GM23338 (cell line): ENCODE measurements at regions not wholly inside any gene's neighbourhood (a gene's known extent, or its start where the extent isn't known, plus 50 kb on each side); places are given as distances from the start of the nearest gene placed in this dataset.

Experiments
- ATAC-seq: fragments of 200-7000 bp; cut with Tn5 transposase; 3 replicates; pipeline ENCODE4 v1.9.1; 2020
- DNase-seq: peaks from one replicate; pipeline ENCODE4 v3.0.0-alpha.2; 2015; ENCODE audit warnings: low spot score
- H2AFZ ChIP-seq: fragments of 200-600 bp; sonication (generic); 2 replicates; pipeline ENCODE4 v1.8.0; 2016; ENCODE audit warnings: antibody characterized with exemption, mild to moderate bottlenecking, moderate library complexity
- H3F3A ChIP-seq: fragments of 200-600 bp; sonication (generic); replicated peaks from 2 replicates; pipeline ENCODE4 v1.8.0; 2017; ENCODE audit warnings: antibody characterized with exemption, mixed run types, low read depth
- H3K27ac ChIP-seq: fragments of 200-600 bp; sonication (generic); 2 replicates; pipeline ENCODE4 v1.6.1; 2016; ENCODE audit warnings: low read depth
- H3K27me3 ChIP-seq: fragments of 200-600 bp; sonication (generic); 2 replicates; pipeline ENCODE4 v1.8.0; 2016; ENCODE audit warnings: mild to moderate bottlenecking, mixed run types, moderate library complexity; ENCODE audit not compliant: insufficient read depth
- H3K36me3 ChIP-seq: fragments of 200-600 bp; sonication (generic); 2 replicates; pipeline ENCODE4 v1.8.0; 2016; ENCODE audit warnings: mild to moderate bottlenecking; ENCODE audit not compliant: insufficient read depth
- H3K4me1 ChIP-seq: fragments of 200-600 bp; sonication (generic); 2 replicates; pipeline ENCODE4 v1.8.0; 2016; ENCODE audit warnings: mild to moderate bottlenecking, moderate library complexity; ENCODE audit not compliant: insufficient read depth
- H3K4me2 ChIP-seq: fragments of 200-600 bp; sonication (generic); 2 replicates; pipeline ENCODE4 v1.7.1; 2017; ENCODE audit warnings: mixed run types
- H3K4me3 ChIP-seq: fragments of 200-600 bp; sonication (generic); 2 replicates; pipeline ENCODE4 v1.6.1; 2016; ENCODE audit warnings: mixed run types
- H3K79me2 ChIP-seq: fragments of 200-600 bp; sonication (generic); replicated peaks from 2 replicates; pipeline ENCODE4 v1.8.0; 2017; ENCODE audit warnings: mild to moderate bottlenecking; ENCODE audit not compliant: insufficient read depth
- H3K9me2 ChIP-seq: fragments of 200-600 bp; sonication (generic); 2 replicates; pipeline ENCODE4 v1.8.0; 2017; ENCODE audit not compliant: insufficient read depth
- H4K20me1 ChIP-seq: fragments of 200-600 bp; sonication (generic); replicated peaks from 2 replicates; pipeline ENCODE4 v1.8.0; 2017; ENCODE audit warnings: mild to moderate bottlenecking; ENCODE audit not compliant: insufficient read depth
- H3K27ac Mint-ChIP-seq: 2 replicates; pipeline ENCODE4 v1.8.0; 2020; ENCODE audit warnings: inconsistent platforms, mild to moderate bottlenecking, moderate library complexity, mixed read lengths
- H3K27me3 Mint-ChIP-seq: 3 replicates; pipeline ENCODE4 v1.8.0; 2022; ENCODE audit warnings: low read depth, mild to moderate bottlenecking, moderate library complexity, mixed read lengths, inconsistent platforms; ENCODE audit not compliant: insufficient read depth, poor library complexity
- H3K36me3 Mint-ChIP-seq: 3 replicates; pipeline ENCODE4 v1.8.0; 2021; ENCODE audit warnings: low read depth, mild to moderate bottlenecking, inconsistent platforms, moderate library complexity, mixed read lengths
- H3K4me1 Mint-ChIP-seq: 3 replicates; pipeline ENCODE4 v1.8.0; 2020; ENCODE audit warnings: mild to moderate bottlenecking, inconsistent platforms, mixed read lengths
- H3K4me3 Mint-ChIP-seq: 3 replicates; pipeline ENCODE4 v1.8.0; 2021; ENCODE audit warnings: moderate library complexity, mild to moderate bottlenecking, inconsistent platforms, mixed read lengths
- H3K9me3 Mint-ChIP-seq: 3 replicates; pipeline ENCODE4 v1.8.0; 2020; ENCODE audit warnings: moderate library complexity, mild to moderate bottlenecking, inconsistent platforms, mixed read lengths
- CTCF ChIP-seq, 2 experiments: fragments of 200-600 bp in 1 of 2; sonication (generic) in 1 of 2; conservative IDR thresholded peaks; 2 replicates each; pipeline versions ENCODE4 v1.5.1 to v1.6.1; 2016 to 2017; ENCODE audit warnings: antibody characterized with exemption in 2 of 2, low read depth in 2 of 2, mild to moderate bottlenecking in 2 of 2, moderate library complexity in 1 of 2
- ETS1 ChIP-seq: IDR thresholded peaks from 2 replicates; pipeline ENCODE4 v1.6.1; 2016; ENCODE audit warnings: antibody characterized with exemption
- EZH2phosphoT487 ChIP-seq: fragments of 200-600 bp; sonication (generic); IDR thresholded peaks from one replicate; pipeline ENCODE4 v1.8.1; 2018; ENCODE audit warnings: antibody characterized with exemption; ENCODE audit not compliant: unreplicated experiment
- JUNB ChIP-seq: IDR thresholded peaks from one replicate; pipeline ENCODE4 v1.6.1; 2016; ENCODE audit warnings: antibody characterized with exemption; ENCODE audit not compliant: unreplicated experiment
- NANOG ChIP-seq: IDR thresholded peaks from 2 replicates; pipeline ENCODE4 v1.6.1; 2016; ENCODE audit warnings: antibody characterized with exemption, borderline replicate concordance
- POLR2AphosphoS5 ChIP-seq: IDR thresholded peaks from 2 replicates; pipeline ENCODE4 v1.6.1; 2016; ENCODE audit warnings: antibody characterized with exemption, low read depth
- STAT1 ChIP-seq: IDR thresholded peaks from one replicate; pipeline ENCODE4 v1.6.1; 2016; ENCODE audit warnings: antibody characterized with exemption; ENCODE audit not compliant: unreplicated experiment
- ZNF114 ChIP-seq: fragments of 250-450 bp; sonication (Bioruptor Pico); IDR thresholded peaks from 2 replicates; pipeline ENCODE4 v1.5.0; 2020; ENCODE audit warnings: mild to moderate bottlenecking, moderate library complexity
- ZNF331 ChIP-seq: fragments of 250-450 bp; sonication (Bioruptor Pico); IDR thresholded peaks from 2 replicates; pipeline ENCODE4 v1.5.0; 2020; ENCODE audit warnings: low read depth, mild to moderate bottlenecking, moderate library complexity
- TF ChIP-seq, protein P1 (sequence below): IDR thresholded peaks from one replicate; pipeline ENCODE4 v1.6.1; 2018; ENCODE audit warnings: antibody characterized with exemption; ENCODE audit not compliant: unreplicated experiment

DNA sequence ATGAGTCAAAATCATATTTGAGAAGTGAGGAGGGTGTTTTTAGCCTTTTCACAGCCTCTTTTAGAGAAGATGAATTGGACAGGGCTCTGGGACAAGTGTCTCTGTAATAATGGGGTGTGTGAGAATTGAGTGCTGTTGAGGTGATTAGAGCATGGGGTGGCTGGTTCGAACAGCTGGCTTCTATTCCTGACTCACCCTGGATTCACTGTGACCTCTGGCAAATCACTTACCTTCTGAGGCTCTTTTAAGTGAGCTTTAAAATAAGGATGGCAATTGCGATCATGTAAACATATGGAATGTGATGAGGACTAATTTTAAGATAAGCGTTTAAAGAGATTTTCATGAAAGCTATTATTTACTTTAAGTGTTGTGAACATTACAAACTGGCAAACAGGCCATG lies 243.4 kb downstream of the ADGRL2 start (continued):
- TF ChIP-seq JUNB (no peak), EZH2phosphoT487 (no peak), STAT1 (no peak), ETS1 (no peak)
- TF ChIP-seq, protein P1, sequence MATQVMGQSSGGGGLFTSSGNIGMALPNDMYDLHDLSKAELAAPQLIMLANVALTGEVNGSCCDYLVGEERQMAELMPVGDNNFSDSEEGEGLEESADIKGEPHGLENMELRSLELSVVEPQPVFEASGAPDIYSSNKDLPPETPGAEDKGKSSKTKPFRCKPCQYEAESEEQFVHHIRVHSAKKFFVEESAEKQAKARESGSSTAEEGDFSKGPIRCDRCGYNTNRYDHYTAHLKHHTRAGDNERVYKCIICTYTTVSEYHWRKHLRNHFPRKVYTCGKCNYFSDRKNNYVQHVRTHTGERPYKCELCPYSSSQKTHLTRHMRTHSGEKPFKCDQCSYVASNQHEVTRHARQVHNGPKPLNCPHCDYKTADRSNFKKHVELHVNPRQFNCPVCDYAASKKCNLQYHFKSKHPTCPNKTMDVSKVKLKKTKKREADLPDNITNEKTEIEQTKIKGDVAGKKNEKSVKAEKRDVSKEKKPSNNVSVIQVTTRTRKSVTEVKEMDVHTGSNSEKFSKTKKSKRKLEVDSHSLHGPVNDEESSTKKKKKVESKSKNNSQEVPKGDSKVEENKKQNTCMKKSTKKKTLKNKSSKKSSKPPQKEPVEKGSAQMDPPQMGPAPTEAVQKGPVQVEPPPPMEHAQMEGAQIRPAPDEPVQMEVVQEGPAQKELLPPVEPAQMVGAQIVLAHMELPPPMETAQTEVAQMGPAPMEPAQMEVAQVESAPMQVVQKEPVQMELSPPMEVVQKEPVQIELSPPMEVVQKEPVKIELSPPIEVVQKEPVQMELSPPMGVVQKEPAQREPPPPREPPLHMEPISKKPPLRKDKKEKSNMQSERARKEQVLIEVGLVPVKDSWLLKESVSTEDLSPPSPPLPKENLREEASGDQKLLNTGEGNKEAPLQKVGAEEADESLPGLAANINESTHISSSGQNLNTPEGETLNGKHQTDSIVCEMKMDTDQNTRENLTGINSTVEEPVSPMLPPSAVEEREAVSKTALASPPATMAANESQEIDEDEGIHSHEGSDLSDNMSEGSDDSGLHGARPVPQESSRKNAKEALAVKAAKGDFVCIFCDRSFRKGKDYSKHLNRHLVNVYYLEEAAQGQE = no peak

- ATAC-seq (no peak), DNase-seq (no peak)
- Mint-ChIP-seq H3K9me3 (no peaks in the 10 kb centered on the region), H3K4me3 (no peak overlapping the region), H3K27me3 (no peaks in the 10 kb centered on the region), H3K4me1 (no peaks in the 10 kb centered on the region), H3K27ac (no peak overlapping the region), H3K36me3 (no peaks in the 10 kb centered on the region)
- H3K9me2 ChIP-seq = 0 out of 2 replicates have a peak, but pooled peaks cover 3% of the 10 kb centered on the region
- H3K4me3 ChIP-seq = no peak overlapping the region
- H4K20me1 ChIP-seq = no peaks in the 10 kb centered on the region
- H3K36me3 ChIP-seq = no peaks in the 10 kb centered on the region
- H3K79me2 ChIP-seq = no peaks in the 10 kb centered on the region
- TF ChIP-seq ZNF114 (CRISPR knock-in tag) (no peak), POLR2AphosphoS5 (no peak), ZNF331 (CRISPR knock-in tag) (no peak), NANOG (no peak), CTCF (conservative IDR thresholded peaks at IDR 0.05; ENCODE audit: low read depth in 2 of 2) (no peak), ETS1 (no peak)
- TF ChIP-seq, protein P1 = no peak
- no peaks in the 10 kb centered on the region for H3K4me1 ChIP-seq
- H3K4me2 ChIP-seq = no peak overlapping the region
- peak overlapping the region; percentile 72 for H2AFZ ChIP-seq
- no peaks in the 10 kb centered on the region for H3K27me3 ChIP-seq
- no peaks in the 10 kb centered on the region for H3F3A ChIP-seq
- no peak overlapping the region for H3K27ac ChIP-seq
Observed at GRCh38 chr1:82042306-82043060, 241.7 kb downstream of the ADGRL2 start.
